Ascending aorta (tissue), 2 donors: ENCODE measurements at regions not wholly inside any gene's neighbourhood (a gene's known extent, or its start where the extent isn't known, plus 50 kb on each side); places are given as distances from the start of the nearest gene placed in this dataset.

Experiments used
- DNase-seq, 2 donors: peaks; one replicate each; pipeline ENCODE4 v3.0.0-alpha.2; 2019; ENCODE audit warnings: low spot score in 2 of 2
- H3K27ac ChIP-seq, 2 donors: fragments of 200-600 bp; sonication (generic); one replicate each; pipeline ENCODE4 v1.5.1; 2016 to 2017; ENCODE audit warnings: mild to moderate bottlenecking in 1 of 2
- H3K27me3 ChIP-seq: fragments of 200-600 bp; sonication (generic); one replicate; pipeline ENCODE4 v1.5.1; 2017
- H3K36me3 ChIP-seq, 2 donors: fragments of 200-600 bp; sonication (generic); one replicate each; pipeline ENCODE4 v1.5.1; 2016
- H3K4me1 ChIP-seq, 2 donors: fragments of 200-600 bp; sonication (generic); one replicate each; pipeline ENCODE4 v1.5.1; 2016 to 2017; ENCODE audit warnings: mild to moderate bottlenecking in 1 of 2
- H3K4me3 ChIP-seq, 2 donors: fragments of 200-600 bp; sonication (generic); one replicate each; pipeline ENCODE4 v1.5.1; 2016 to 2017; ENCODE audit warnings: mild to moderate bottlenecking in 1 of 2
- H3K9me3 ChIP-seq, 2 donors: fragments of 200-600 bp; sonication (generic); one replicate each; pipeline ENCODE4 v1.5.1; 2016
- CTCF ChIP-seq, 3 experiments: fragments of 200-600 bp in 2 of 3; fragments of 450-650 bp in 1 of 3; sonication (generic) in 2 of 3; IDR thresholded peaks; one replicate each; pipeline ENCODE4 v1.5.1; 2016 to 2019; ENCODE audit warnings: antibody characterized with exemption in 3 of 3, mild to moderate bottlenecking in 1 of 3, moderate library complexity in 1 of 3
- intact Hi-C: fragments of 100-400 bp; cut with DNase I; formaldehyde crosslinking; loops from one replicate; pipeline ENCODE4 v1.15.1; 2023

- TF ChIP-seq CTCF (IDR thresholded peaks at IDR 0.05) = no peak
These were observed 203.5 kb upstream of the PLXNC1 start for GRCh38 chr12:93944911-93945310.

GRCh38 chr12:93946542-93947150 is 201.7 kb upstream of the PLXNC1 start:
- no peaks in the 10 kb centered on the region for H3K9me3 ChIP-seq
- peaks cover 0 to 6% of the 10 kb centered on the region in 2 donors for H3K4me1 ChIP-seq
- no peaks in the 10 kb centered on the region for H3K36me3 ChIP-seq
- no peak overlapping the region for H3K4me3 ChIP-seq
- TF ChIP-seq CTCF (IDR thresholded peaks at IDR 0.05) = no peak
- no peak overlapping the region for H3K27ac ChIP-seq
- no peak for DNase-seq
- intact Hi-C loops = no loop called here
- no peaks in the 10 kb centered on the region for H3K27me3 ChIP-seq

More at GRCh38 chr12:93944911-93945310, 203.5 kb upstream of the PLXNC1 start:
- intact Hi-C loops = loop anchor here (1.0 kb wide), 1 partner anchor 28 kb away; no protein-coding TSS in a partner anchor
- H3K4me3 ChIP-seq = no peak overlapping the region
- no peaks in the 10 kb centered on the region for H3K9me3 ChIP-seq
- DNase-seq = no peak
- no peaks in the 10 kb centered on the region for H3K36me3 ChIP-seq
- no peaks in the 10 kb centered on the region for H3K27me3 ChIP-seq
- H3K4me1 ChIP-seq = peaks cover 0 to 4% of the 10 kb centered on the region in 2 donors
- H3K27ac ChIP-seq = no peak overlapping the region

- intact Hi-C loops = no loop called here
- no peak for TF ChIP-seq CTCF (IDR thresholded peaks at IDR 0.05)
- DNase-seq = no peak
- Histone ChIP-seq H3K36me3 (no peaks in the 10 kb centered on the region), H3K27ac (no peak overlapping the region), H3K4me3 (no peak overlapping the region), H3K27me3 (no peaks in the 10 kb centered on the region), H3K4me1 (peaks cover 0 to 6% of the 10 kb centered on the region in 2 donors), H3K9me3 (no peaks in the 10 kb centered on the region)
These were observed 200.9 kb upstream of the PLXNC1 start for GRCh38 chr12:93947486-93947885.

GRCh38 chr12:93950311-93950710 is 198.1 kb upstream of the PLXNC1 start:
- no peak for DNase-seq

GRCh38 chr12:93954166-93955112 is 193.9 kb upstream of the PLXNC1 start:
- intact Hi-C loops = no loop called here
- peaks cover 0 to 2% of the 10 kb centered on the region in 2 donors for H3K4me1 ChIP-seq
- H3K4me3 ChIP-seq = no peak overlapping the region
- H3K27me3 ChIP-seq = no peaks in the 10 kb centered on the region
- peak overlapping the region; percentile 34 to 42 for H3K27ac ChIP-seq
- H3K9me3 ChIP-seq = no peaks in the 10 kb centered on the region
- no peaks in the 10 kb centered on the region for H3K36me3 ChIP-seq
- DNase-seq = peak in 1 of 2 donors; percentile 75
- TF ChIP-seq CTCF (IDR thresholded peaks at IDR 0.05) = no peak

More at GRCh38 chr12:93950311-93950710, 198.1 kb upstream of the PLXNC1 start:
- peaks cover 0 to 2% of the 10 kb centered on the region in 2 donors for H3K4me1 ChIP-seq
- peak overlapping the region; percentile 31 to 36 for H3K27ac ChIP-seq
- H3K36me3 ChIP-seq = no peaks in the 10 kb centered on the region
- intact Hi-C loops = loop anchor here (2.0 kb wide), 1 partner anchor 28 kb away; no protein-coding TSS in a partner anchor
- no peaks in the 10 kb centered on the region for H3K9me3 ChIP-seq
- no peak for TF ChIP-seq CTCF (IDR thresholded peaks at IDR 0.05)
- no peaks in the 10 kb centered on the region for H3K27me3 ChIP-seq
- H3K4me3 ChIP-seq = no peak overlapping the region
